HTR-8/SVneo (cell line): ENCODE measurements at regions not wholly inside any gene's neighbourhood (a gene's known extent, or its start where the extent isn't known, plus 50 kb on each side); places are given as distances from the start of the nearest gene placed in this dataset.
"Not testable (repeated sequence)": the region's sequence is repeated elsewhere in the genome, so short reads cannot be mapped to it uniquely, and the experiment has no call there.

Experiments
- DNase-seq: peaks from one replicate; pipeline ENCODE4 v3.0.0; 2011; ENCODE audit warnings: low spot score, mixed read lengths; ENCODE audit not compliant: insufficient read length
- FAIRE-seq: peaks from 2 replicates; lab custom pipeline; 2011; peaks lifted over from hg19 to GRCh38; lab: Jason Lieb, UNC

- no peak for FAIRE-seq
- no peak for DNase-seq
These were observed 443.9 kb upstream of the VRK2 start for GRCh38 chr2:57602733-57603132.

DNA sequence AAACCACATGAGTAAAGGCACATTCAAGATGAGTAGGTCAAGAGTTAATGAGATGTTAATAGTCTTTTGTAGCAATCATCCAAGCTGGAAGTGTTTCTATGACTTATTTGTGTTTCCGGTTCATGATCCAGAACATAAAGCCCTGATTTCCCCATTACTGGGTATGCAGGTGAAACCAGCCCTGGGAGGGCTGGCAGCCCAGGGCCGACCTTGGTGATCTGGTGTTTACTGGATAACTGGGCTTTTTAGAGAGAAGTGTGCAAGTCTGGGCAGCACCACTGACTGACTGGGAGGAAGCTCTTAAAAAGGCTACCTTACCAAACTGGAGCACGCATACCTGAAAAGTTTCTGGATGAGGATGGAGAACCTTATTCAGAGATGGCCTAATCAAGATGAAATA, 431.6 kb upstream of the VRK2 start:
- FAIRE-seq (no peak), DNase-seq (no peak)

DNA sequence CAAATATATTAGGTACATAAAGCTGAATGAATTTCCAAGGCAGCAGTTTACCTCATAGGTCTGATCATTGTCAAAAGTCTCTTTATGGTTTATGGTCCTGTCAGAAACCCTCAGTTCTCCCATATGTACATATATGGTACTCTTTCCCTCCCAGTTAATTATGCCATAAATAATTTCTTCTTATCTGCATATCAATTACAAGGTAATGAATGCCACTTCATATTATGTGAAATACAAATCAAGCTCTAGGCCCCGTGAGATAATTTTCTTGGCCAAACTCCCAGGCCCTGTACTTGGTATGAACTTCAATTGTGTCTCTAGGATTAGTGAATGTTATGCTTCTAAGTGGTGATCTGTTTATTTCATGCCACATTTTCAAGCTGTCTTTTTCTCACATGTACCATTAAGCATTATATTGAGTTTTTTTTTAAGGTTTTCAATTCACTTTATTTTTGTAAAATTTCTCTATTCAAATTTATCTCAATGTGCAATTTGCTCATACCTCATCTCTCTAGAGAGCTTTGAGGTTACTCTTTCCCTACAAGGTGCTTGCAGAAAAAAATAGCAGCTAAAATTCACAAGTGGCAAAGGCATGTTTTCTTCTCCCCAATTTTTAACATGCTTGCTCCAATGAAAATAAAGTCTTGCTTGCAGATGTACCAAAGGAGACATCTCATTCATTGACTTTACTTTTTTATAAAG, 430.6 kb upstream of the VRK2 start:
- no peak for FAIRE-seq
- no peak for DNase-seq

DNA sequence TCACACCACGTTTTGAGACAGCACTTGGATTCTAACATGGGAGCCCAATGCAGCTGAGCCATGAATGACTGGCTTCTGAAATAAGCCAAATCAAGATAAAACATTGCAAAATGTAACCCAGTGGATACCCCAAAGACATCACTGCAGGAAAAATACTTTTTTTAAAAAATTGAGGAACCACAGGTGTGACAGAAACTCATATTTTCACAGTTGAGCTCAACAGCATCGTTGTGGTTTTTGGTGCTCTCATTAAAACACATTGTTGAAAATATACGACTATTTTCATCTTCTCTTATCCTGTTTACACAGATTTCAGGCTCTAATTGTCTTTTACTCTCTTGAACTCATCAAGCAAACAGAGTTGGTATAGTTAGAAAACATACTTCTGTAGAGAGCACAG, 429.3 kb upstream of the VRK2 start:
- no peak for FAIRE-seq

DNA sequence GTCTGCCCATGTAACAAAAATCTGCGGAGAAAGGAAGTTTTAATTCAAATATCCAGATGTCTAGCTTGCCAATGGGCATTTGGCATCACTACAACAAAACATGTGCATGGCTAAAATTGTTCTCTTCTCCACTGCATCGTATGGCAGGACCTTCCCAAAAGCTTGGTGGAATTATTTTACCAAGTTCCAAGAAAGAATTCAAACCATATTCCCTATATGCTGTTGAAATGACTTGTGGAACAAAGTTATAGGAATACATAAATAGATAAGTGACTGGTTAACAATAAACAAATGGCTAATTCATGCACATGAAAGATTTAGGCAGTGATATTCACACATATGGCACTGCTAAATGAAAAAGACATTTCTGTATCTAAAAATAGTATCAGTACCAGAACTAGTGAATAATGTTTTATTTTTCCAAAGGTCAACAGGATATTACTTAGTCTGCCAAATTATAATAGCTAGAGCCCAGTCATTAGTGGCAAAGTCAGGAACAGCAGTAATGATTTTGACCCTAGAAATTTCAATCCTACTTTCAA, 425.4 kb upstream of the VRK2 start:
- FAIRE-seq, result no peak
- DNase-seq, result no peak

More for the DNA sequence above, 429.3 kb upstream of the VRK2 start:
- DNase-seq, result no peak

GRCh38 chr2:57622009-57622408, 424.6 kb upstream of the VRK2 start:
- DNase-seq, result no peak
- no peak for FAIRE-seq

DNA sequence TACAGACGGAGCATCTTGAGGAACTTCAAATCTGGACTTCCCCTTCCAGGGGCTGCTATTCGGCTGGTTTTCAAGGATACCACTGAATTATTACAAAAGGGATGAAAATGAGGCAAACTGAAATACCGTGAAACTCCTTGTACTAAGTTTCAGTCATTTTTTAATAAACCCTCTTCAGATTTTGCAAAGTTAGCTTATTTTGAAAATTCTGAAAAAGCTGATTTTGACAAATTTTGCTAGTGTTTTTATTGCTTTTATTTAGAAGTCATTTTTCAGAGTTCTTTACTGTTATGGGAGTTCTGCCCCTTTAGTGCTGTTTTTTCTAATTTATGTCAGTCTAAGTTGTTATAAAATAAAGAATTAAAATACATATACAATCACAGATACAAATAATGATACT, 390.4 kb upstream of the VRK2 start:
- DNase-seq, result no peak
- FAIRE-seq, result no peak

DNA sequence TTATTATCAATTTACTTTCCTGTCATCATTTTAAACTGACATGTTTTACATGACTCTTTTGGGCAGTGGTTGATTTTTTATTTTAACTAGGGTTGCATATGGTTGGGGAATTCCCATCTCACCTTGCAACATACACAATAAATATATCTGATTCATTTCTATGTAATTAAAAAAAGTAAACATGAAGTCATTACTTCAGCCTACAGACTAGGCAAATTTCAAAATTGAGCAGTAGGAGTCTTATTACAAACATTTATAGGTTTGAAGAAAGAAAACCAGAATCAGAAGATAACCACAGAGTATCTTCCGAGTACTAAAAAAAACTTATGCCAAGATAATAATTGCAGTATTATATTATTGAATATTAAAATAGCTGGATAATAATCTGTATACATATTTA, 377.0 kb upstream of the VRK2 start:
- DNase-seq (no peak), FAIRE-seq (no peak)

DNA sequence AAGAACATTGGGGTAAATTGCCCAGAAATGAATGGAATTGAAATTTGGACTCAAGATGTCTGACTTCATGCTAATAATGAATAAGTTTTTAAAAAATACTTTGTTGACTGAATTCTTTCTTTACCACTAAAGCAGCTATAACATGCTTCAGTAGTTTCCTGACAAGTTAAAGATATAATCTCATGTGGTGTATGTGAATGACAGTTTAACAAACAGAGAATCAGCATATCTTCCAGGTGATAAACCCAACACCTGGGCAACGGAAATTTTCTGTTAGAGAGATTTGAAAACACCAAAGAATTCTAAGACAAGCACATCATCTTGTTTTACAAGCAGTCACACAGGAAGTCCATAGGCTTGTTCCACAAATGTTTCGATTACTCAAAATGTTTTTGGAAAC, 372.6 kb upstream of the VRK2 start:
- no peak for FAIRE-seq
- DNase-seq, result no peak

- no peak for FAIRE-seq
- no peak for DNase-seq
These were observed 371.9 kb upstream of the VRK2 start for GRCh38 chr2:57674743-57675142.

GRCh38 chr2:57677296-57677695, 369.3 kb upstream of the VRK2 start:
- DNase-seq (no peak), FAIRE-seq (no peak)

GRCh38 chr2:57681650-57682049, 365.0 kb upstream of the VRK2 start:
- no peak for FAIRE-seq
- DNase-seq, result no peak

DNA sequence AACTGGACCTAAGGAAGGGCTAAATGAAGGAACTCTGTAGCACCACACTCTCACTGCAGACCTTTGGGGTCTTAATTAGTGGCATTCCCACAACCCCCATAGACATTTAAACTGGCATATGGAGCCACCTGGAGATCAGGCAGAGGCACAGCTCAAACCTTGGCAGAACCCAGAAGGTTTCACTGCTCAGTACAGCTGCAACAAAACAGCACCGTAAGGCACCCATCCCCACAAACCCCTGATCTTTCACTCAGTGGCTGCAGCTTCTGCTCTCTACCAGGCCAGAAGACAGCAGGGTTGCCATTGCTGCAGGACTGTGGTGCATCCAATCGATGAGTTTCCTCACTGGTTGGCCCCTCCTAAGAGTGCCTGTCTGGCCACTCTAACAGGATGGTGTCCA, 361.6 kb upstream of the VRK2 start:
- DNase-seq (no peak), FAIRE-seq (no peak)

GRCh38 chr2:57692395-57692794, 354.2 kb upstream of the VRK2 start:
- FAIRE-seq (no peak), DNase-seq (no peak)

- DNase-seq (no peak), FAIRE-seq (no peak)
These were observed 353.4 kb upstream of the VRK2 start for GRCh38 chr2:57693177-57693576.

DNA sequence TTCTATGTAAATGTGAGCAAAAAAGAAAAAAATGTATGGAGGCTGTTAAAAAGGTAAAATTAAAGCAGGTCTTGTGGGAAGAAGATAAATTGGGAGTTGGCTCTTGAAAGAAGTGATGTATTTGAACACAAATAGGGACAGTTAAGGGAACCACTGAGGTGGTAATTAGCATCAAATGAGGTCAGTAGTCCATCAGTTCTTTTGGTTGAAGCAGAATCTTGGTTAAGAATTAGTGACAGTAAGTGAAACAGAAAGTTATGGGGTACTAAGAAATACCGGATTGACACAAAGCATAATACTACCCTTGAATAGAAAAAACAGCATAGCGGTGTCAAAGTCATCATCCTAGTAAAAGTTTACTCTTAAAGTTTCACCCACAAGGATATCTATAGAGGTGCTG, 352.6 kb upstream of the VRK2 start:
- DNase-seq, result no peak
- no peak for FAIRE-seq

- peak; percentile 94 for FAIRE-seq
- DNase-seq, result peak; percentile 59
These were observed 350.6 kb upstream of the VRK2 start for GRCh38 chr2:57696016-57696415.

- FAIRE-seq, result no peak
- no peak for DNase-seq
These were observed 348.2 kb upstream of the VRK2 start for GRCh38 chr2:57698392-57698791.

GRCh38 chr2:57698935-57699449, 347.6 kb upstream of the VRK2 start:
- no peak for DNase-seq
- FAIRE-seq, result no peak

DNA sequence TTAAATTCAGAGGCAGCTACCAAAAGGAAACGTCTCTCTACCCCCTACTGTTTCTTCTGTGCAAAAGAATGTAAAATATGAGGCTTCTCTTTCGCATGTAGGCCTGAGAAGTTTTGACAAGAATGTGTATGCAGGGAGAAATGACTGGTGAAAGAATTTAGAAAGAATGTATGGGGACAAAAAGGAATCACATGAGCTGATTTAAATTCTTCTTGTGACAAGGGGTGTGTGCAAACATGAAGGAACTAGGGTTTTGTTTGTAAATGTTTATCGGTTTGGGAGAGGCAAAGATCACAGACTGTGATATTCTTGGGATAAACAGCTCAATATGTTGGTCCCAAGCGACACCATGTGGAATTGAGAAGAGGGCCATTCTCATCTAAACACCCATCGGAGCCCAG, 345.2 kb upstream of the VRK2 start:
- DNase-seq, result no peak
- no peak for FAIRE-seq

- no peak for DNase-seq
- FAIRE-seq, result no peak
These were observed 343.2 kb upstream of the VRK2 start for GRCh38 chr2:57703407-57703806.

GRCh38 chr2:57707794-57708193, 338.8 kb upstream of the VRK2 start:
- DNase-seq, FAIRE-seq: not testable (repeated sequence)
